ENCODE measurements at regions not wholly inside any gene's neighbourhood (a gene's known extent, or its start where the extent isn't known, plus 50 kb on each side); places are given as distances from the start of the nearest gene placed in this dataset.

DNA sequence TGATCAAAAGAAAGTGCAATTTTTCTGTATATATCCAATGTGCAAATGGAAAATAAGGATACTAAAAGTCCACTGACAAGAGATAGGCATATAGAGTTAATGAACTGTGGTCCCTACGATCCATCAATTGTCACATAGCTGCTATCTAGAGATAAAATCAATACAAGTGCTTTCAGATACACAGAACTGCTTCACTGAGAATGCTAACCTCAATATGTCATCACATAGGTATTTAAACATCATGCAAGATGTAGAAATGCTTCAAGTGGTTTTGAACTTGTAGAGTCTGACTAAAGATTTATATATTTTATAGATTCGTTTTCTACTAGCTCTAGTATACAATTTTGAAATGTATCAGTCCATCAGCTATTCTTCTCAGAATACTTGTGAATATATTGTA lies 1604.7 kb downstream of the PLA2G4A start:
- no peak for ATAC-seq
- Histone ChIP-seq H3K4me3 (no peak overlapping the region), H3K27ac (no peak overlapping the region), H3K4me2 (no peak overlapping the region), H3K9me3 (no peaks in the 10 kb centered on the region), H3K4me1 (no peaks in the 10 kb centered on the region)
- TF ChIP-seq HEYL (CRISPR knock-in tag; IDR thresholded peaks at IDR 0.05) (no peak), ZNF302 (CRISPR knock-in tag; IDR thresholded peaks at IDR 0.05) (no peak), NR3C1 (IDR thresholded peaks at IDR 0.05) (no peak), RARB (CRISPR knock-in tag; IDR thresholded peaks at IDR 0.05) (no peak), CBX8 (IDR thresholded peaks at IDR 0.05) (no peak), SMC3 (IDR thresholded peaks at IDR 0.05) (no peak), RFX5 (IDR thresholded peaks at IDR 0.05) (no peak)
- FAIRE-seq = no peak
- 59% methylated on average over 2 of the region's 2 CpGs for WGBS (ENCODE audit: missing lambda C conversion rate)
- CTCF ChIA-PET = interaction anchor here (0.8 kb wide), 1 partner anchor 1381 kb away, joined by 3 read pairs; no protein-coding TSS in a partner anchor
- POLR2A ChIA-PET = no interaction called here
- DNase-seq (ENCODE audit: low read depth in 1 of 2, low spot score in 1 of 2) = no peak

DNA sequence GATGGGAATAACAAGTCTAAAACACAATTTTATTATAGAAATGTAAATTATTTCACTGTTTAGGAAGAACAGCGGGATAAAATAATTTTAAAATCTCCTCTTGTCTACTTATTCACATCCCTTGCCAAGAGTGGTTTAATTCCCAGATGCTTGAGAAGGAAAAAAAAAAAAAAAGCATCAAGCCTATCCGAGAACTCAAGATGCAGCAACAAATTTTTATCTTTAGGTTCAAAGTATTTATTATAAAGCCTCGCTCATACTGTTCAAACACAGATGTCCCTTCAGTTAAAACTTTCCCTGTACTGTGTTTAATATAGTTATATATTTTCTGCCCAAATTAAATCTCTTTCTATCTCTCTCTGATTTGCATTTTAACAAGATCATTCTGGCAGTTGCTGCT lies 1615.8 kb downstream of the PLA2G4A start:
- DNase-seq (ENCODE audit: low read depth in 1 of 2, low spot score in 1 of 2) = no peak

DNA sequence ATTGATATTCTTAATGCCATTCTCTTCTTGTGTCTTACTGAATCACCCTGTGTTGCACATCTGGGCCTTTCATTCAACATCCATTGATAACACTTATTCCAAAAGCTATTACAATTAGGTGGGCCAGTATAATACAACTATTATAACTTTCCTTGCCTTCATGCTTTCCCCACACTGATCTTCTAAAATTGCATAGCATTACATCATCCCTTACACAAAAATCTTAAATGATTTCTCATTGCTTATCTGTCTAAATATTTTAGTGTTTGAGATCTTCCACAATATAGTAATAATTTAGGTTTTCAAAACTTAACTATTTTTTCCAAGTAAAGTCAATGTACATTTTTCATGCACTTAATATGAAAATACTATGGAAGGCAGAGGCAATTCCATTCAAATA lies 1634.1 kb downstream of the PLA2G4A start:
- DNase-seq (ENCODE audit: low read depth in 1 of 2, low spot score in 1 of 2) (no peak), ATAC-seq (no peak), FAIRE-seq (no peak)
- CTCF ChIA-PET = no interaction called here
- no peaks in the 10 kb centered on the region for H3K9me3 ChIP-seq
- no peak overlapping the region for H3K4me2 ChIP-seq
- no peaks in the 10 kb centered on the region for H3K4me1 ChIP-seq
- POLR2A ChIA-PET = no interaction called here
- TF ChIP-seq RAD21 (conservative IDR thresholded peaks at IDR 0.05 in 1 of 2, IDR thresholded peaks at IDR 0.05 in 1 of 2) = no peak
- no peak for TF ChIP-seq SREBF2 (IDR thresholded peaks at IDR 0.05)
- TF ChIP-seq POLR2A (IDR thresholded peaks at IDR 0.05; ENCODE audit: low read length) = no peak
- no peak for TF ChIP-seq ZFP36 (IDR thresholded peaks at IDR 0.05; ENCODE audit: borderline replicate concordance, partially characterized antibody)
- no peak for TF ChIP-seq RARB (CRISPR knock-in tag; IDR thresholded peaks at IDR 0.05)
- no peak for TF ChIP-seq RNF2 (IDR thresholded peaks at IDR 0.05; ENCODE audit: borderline replicate concordance, low read depth)
- no peak for TF ChIP-seq EHMT2 (IDR thresholded peaks at IDR 0.05; ENCODE audit: low read depth)
- TF ChIP-seq ZC3H11A (IDR thresholded peaks at IDR 0.05) = no peak
- no peak overlapping the region for H3K4me3 ChIP-seq
- no peak overlapping the region for H3K27ac ChIP-seq

More for the DNA sequence above, 1615.8 kb downstream of the PLA2G4A start:
- Histone ChIP-seq H3K4me2 (no peak overlapping the region), H3K9me3 (no peaks in the 10 kb centered on the region), H3K4me3 (no peak overlapping the region), H3K4me1 (no peaks in the 10 kb centered on the region), H3K27ac (no peak overlapping the region)
- CTCF ChIA-PET = no interaction called here
- FAIRE-seq (no peak), ATAC-seq (no peak)
- no peak for TF ChIP-seq JUN (IDR thresholded peaks at IDR 0.05)
- 79% methylated on average over 3 of the region's 3 CpGs for WGBS (ENCODE audit: missing lambda C conversion rate)
- POLR2A ChIA-PET = no interaction called here

DNA sequence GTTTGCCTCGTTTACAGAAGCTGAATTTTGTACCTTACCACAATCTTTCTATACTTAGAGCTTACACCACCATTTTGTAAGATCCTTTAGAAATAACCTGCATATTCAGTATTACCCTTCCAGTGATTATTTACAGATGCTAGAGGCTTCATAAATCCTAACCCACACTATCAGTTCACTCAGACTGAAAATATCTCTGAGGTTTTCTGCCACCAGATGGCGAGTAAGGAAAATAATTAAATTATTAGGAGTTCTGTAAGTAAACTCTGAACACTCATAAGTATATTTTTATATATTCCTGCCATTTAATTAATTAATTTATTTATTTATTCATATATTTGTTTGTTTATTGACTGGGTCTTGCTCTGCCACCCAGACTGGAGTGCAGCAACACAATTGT lies 1635.2 kb downstream of the PLA2G4A start:
- Histone ChIP-seq H3K4me1 (no peaks in the 10 kb centered on the region), H3K9me3 (no peaks in the 10 kb centered on the region), H3K27ac (no peak overlapping the region), H3K4me2 (no peak overlapping the region), H3K4me3 (no peak overlapping the region)
- DNase-seq (ENCODE audit: low read depth in 1 of 2, low spot score in 1 of 2) (peak in 1 of 2 experiments; percentile 7), ATAC-seq (no peak), FAIRE-seq (no peak)
- 43% methylated on average over 2 of the region's 2 CpGs for WGBS (ENCODE audit: missing lambda C conversion rate)
- ChIA-PET CTCF (interaction anchor here (0.8 kb wide), 2 partner anchors 535 to 1973 kb away, joined by 3 read pairs; no protein-coding TSS in a partner anchor), POLR2A (no interaction called here)
- TF ChIP-seq CBX8 (IDR thresholded peaks at IDR 0.05) (no peak), SMC3 (IDR thresholded peaks at IDR 0.05) (peak; percentile 35; the same call in 1 of the 3 replicates), ESRRA (IDR thresholded peaks at IDR 0.05; ENCODE audit: borderline replicate concordance, low read length) (no peak), RNF2 (IDR thresholded peaks at IDR 0.05; ENCODE audit: borderline replicate concordance, low read depth) (no peak), RAD21 (conservative IDR thresholded peaks at IDR 0.05 in 1 of 2, IDR thresholded peaks at IDR 0.05 in 1 of 2) (peak; percentile 17; a peak in 1 of 5 replicates)
- TF ChIP-seq, protein P1, sequence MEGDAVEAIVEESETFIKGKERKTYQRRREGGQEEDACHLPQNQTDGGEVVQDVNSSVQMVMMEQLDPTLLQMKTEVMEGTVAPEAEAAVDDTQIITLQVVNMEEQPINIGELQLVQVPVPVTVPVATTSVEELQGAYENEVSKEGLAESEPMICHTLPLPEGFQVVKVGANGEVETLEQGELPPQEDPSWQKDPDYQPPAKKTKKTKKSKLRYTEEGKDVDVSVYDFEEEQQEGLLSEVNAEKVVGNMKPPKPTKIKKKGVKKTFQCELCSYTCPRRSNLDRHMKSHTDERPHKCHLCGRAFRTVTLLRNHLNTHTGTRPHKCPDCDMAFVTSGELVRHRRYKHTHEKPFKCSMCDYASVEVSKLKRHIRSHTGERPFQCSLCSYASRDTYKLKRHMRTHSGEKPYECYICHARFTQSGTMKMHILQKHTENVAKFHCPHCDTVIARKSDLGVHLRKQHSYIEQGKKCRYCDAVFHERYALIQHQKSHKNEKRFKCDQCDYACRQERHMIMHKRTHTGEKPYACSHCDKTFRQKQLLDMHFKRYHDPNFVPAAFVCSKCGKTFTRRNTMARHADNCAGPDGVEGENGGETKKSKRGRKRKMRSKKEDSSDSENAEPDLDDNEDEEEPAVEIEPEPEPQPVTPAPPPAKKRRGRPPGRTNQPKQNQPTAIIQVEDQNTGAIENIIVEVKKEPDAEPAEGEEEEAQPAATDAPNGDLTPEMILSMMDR (IDR thresholded peaks at IDR 0.05) = 0 out of 3 replicates have a peak, but pooled peaks have one; percentile 16

DNA sequence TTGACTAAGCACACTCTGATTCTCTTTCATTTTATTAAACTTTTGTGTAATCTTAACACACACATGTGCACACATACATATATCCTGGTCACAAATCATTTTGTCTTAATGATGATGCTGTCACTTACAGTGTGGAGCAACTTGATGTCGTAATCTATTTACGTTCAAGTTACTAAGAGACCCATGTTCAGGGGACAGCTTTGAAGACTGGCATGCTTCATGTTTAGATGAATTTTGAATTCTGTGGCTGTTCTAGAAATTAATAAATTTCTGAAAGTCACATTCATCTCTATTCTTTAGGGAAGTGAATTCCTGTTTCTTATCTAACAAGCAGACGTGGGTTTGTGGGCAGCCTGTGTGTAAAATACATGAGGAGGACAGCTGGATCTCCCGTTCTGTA lies 1637.8 kb downstream of the PLA2G4A start:
- TF ChIP-seq GATA3 (IDR thresholded peaks at IDR 0.05; ENCODE audit: borderline replicate concordance) (no peak), MAZ (IDR thresholded peaks at IDR 0.05; ENCODE audit: borderline replicate concordance, low read depth, low read length) (no peak), RARB (CRISPR knock-in tag; IDR thresholded peaks at IDR 0.05) (no peak), HOXB5 (CRISPR knock-in tag; IDR thresholded peaks at IDR 0.05) (no peak), JUN (IDR thresholded peaks at IDR 0.05) (no peak), FOXS1 (CRISPR knock-in tag; IDR thresholded peaks at IDR 0.05) (no peak)
- TF ChIP-seq, protein P1 (IDR thresholded peaks at IDR 0.05) = no peak
- TF ChIP-seq, protein P2, sequence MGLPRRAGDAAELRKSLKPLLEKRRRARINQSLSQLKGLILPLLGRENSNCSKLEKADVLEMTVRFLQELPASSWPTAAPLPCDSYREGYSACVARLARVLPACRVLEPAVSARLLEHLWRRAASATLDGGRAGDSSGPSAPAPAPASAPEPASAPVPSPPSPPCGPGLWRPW (IDR thresholded peaks at IDR 0.05) = no peak
- TF ChIP-seq, protein P3, sequence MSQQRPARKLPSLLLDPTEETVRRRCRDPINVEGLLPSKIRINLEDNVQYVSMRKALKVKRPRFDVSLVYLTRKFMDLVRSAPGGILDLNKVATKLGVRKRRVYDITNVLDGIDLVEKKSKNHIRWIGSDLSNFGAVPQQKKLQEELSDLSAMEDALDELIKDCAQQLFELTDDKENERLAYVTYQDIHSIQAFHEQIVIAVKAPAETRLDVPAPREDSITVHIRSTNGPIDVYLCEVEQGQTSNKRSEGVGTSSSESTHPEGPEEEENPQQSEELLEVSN (IDR thresholded peaks at IDR 0.05; ENCODE audit: borderline replicate concordance, low read depth) = no peak
- Histone ChIP-seq H3K9me3 (no peaks in the 10 kb centered on the region), H3K27ac (no peak overlapping the region), H3K4me1 (no peaks in the 10 kb centered on the region), H3K4me3 (no peak overlapping the region), H3K4me2 (no peak overlapping the region)
- POLR2A ChIA-PET = no interaction called here
- CTCF ChIA-PET = no interaction called here
- ATAC-seq = no peak
- DNase-seq (ENCODE audit: low read depth in 1 of 2, low spot score in 1 of 2) = no peak
- FAIRE-seq = no peak
- WGBS (ENCODE audit: missing lambda C conversion rate) = 16% methylated on average over 4 of the region's 4 CpGs

Measured in A549 (cell line).